ENCODE measurements at regions not wholly inside any gene's neighbourhood (a gene's known extent, or its start where the extent isn't known, plus 50 kb on each side); places are given as distances from the start of the nearest gene placed in this dataset.

DNA sequence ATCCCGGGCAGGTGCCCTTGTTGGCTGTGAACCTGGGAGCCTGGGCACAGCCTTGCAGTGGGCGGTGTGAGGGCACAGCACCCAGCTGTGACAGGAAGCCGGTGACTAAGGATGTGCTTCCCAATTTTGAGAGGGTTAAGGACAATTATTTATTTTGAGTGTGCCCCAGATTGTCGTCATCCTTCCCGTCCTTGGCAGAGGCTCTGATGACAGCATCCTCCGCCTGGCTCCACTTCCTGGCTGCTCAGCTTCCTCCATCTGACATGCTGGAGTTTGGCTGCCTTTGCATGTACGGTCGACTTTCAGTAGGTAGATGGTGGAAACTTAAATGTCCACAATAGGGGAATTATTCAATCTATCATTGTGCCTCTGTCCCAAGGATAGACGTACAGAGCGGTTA lies 282.4 kb upstream of the EEF2KMT start:
- no peak for DNase-seq (ENCODE audit: low read depth in 2 of 2)

DNA sequence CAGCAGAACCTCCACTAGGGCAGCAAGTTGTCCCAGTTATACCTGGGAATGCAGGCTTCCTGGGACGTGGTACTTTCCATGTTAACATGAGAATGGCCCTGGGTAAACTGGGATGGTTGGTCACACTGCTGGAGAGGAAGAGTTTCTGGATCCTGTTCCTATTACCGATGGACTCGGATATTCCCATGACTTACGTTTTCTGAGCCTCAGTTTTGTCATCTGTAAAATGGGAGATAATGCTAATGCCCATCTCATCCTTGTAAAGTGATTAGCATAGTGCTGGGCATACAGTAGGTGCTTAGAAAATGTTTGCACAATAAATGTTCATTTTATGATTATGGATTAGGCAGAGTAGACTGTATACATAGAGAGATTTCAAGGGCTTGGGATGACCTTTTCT lies 280.9 kb upstream of the EEF2KMT start:
- no peak for DNase-seq (ENCODE audit: low read depth in 2 of 2)

DNA sequence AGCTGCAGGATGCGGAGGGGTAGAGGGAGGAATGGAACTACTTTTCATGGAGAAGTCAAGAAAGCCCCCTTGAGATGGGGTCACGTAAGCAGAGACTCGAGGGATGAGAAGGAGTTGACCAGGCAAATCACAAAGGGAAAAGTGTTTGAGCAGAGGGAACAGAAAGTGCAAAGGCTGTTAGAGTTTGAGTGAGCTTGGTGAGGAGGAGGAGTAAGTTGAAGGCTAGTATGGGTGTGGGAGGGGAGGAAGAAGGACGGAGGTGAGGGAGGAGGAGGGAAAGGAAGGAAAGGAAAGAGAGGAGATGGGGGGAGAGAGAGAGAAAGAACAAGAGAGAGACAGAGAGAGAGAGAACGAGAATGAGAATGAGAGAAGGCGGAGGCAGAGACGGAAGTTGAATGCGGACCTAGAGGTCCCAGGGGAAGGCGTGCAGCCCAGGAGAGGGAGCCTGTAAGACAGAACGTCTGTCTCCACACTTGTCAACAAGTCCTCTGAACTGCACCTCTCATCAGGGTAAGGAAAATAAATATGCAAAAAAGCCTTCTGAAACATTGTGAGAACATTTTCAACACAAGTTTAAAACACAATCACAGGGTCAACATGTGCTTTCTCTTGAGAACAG lies 279.8 kb upstream of the EEF2KMT start:
- DNase-seq (ENCODE audit: low read depth in 2 of 2) = no peak

DNA sequence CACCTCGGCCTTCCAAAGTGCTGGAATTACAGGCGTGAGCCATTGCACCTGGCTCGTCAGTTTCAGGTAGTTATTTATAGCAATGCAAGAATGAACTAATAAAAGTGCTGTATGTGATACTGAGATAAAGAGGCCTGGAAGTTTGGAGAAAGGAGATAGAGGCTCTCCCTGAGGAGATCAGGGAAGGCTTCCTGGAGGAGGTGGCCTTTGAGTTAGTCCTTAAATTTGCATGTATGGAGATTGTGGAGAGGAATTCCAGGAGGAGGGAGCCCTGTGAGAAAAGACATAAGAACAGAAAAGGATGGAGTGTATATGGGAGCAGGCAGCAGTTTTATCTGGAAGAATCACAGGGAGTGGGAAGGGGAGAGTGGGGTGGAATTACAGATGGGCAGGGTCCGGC lies 276.6 kb upstream of the EEF2KMT start:
- no peak for DNase-seq (ENCODE audit: low read depth in 2 of 2)

DNA sequence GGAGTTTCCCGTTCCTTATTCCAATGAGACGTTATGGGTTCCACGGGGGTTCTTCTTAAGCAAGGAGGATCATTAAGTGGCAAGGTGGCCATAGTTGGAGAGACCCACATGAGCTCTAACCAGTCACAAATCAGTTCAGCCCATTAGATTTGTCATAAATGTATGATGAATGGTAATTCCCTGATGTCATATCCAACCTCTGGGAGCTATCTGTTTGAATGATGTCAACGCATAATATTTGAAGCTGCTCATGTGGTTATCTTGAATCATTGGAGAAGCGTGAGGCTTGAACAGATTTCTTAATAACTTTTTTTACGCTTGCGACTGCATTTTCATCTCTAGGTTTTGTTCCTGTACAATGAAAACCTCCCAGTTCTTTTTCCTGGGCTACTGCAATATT lies 270.4 kb upstream of the EEF2KMT start:
- DNase-seq (ENCODE audit: low read depth in 2 of 2) = no peak

DNA sequence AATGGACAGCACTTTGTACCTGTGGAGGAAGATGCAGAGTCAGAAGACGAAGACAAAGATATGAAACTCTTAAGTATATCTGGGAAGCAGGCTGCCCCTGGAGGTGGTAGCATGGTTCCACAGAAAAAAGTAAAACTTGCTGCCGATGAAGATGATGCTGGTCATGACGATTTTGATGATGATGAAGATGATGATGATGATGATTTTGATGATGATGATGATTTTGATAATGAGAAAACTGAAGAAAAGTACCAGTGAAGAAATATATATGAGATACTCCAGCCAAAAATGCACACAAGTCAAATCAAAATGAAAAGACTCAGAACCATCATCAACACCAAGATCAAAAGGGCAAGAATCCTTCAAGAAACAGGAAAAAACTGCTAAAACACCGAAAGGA lies 268.5 kb upstream of the EEF2KMT start:
- DNase-seq (ENCODE audit: low read depth in 2 of 2) = no peak

DNA sequence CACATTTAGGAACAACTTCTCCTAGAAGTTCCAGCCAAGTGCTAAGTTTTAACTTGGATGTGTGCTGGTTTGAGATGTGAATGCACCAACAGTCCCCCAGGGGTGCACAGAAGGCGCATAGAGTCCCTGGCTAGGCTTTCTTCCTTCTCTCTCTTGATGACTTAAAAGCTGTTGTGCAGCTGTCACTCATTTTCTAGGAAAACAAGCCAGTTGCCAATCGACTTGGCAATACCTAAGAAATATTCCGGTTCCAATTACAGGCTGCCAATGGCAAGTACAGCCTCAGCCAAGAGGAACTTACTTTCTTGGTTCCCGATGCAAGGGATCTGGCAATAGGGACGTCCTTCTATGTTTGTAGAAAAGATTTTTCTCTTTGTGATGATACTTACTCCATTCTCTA lies 266.6 kb upstream of the EEF2KMT start:
- no peak for DNase-seq (ENCODE audit: low read depth in 2 of 2)

DNA sequence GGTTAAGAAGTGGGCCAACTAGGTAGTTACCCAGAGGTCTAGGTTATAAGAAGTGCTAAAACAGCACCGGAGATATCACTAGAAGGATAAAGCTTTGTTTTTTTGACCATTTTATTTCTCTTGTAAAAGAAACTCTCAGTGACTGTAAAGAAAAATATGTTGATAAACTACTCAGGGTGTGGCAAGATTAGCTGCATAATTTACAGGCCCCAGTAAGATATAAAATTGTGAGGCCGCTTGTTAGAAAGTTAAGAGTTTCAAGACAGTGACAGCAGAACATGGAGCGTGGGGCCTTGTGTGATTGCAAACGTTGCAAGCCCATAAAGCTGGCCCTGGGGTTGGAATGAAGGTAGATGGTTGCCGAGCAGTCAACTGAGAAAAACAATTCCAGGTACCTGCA lies 263.7 kb upstream of the EEF2KMT start:
- DNase-seq (ENCODE audit: low read depth in 2 of 2) = no peak

DNA sequence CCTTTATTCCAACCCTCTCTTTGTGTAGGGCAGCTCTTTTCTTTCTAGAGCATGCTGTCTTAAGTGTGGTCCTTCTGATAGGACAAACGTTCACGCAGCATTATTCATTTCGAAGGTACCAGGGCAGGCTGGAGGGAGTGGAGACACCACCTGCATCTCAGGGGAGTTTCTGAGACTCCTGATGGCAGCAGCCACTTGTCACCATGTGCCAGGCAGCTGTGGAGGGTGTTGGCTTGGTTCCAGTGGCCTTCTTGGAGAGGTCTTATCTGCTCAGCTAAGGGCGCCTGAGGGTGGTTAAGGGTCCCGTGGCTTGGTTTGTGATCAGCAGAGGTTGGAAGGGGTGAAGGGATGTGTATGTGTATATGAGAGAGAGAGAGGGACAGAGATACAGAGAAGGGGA lies 257.1 kb upstream of the EEF2KMT start:
- no peak for DNase-seq (ENCODE audit: low read depth in 2 of 2)

DNA sequence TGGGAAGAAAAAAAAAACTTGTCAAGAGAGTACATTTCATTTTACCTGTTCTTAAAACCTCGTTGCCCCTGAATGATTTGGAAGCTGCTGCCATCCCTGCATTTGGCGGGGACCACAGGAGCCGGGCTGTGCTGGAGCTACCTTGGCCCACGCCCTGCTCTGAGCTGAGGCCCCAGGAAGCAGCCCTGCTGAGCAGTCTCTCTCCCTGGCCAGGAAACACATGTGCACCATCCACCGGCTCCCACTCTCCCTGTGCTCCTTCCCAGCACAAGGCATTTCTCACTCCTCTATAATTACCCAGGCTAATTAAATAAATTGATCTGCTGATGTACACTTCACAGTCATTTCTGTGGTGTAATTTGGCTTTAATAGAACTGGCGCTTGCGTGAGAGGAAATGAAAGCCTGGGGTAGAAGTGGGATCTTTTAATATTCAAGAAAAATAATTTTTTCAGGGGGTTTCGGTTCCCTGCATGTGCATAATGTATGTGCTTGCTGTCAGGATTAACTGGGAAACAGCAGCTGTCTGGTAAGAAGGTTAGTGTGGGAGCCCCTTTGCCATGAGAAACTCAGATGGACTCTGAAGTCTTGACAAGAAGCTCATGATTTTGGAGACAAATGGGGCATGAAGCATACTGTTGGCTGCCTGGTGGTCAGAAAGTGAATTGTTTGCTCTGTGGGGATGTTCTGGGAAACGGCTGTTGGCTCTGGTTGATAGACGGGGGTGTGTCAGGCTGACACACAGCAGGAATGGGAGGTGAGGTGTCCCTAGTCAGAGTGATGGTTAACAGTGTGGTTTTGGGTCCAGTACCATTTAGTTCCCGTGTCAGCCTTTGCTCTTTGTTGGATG lies 252.3 kb upstream of the EEF2KMT start:
- no peak for DNase-seq (ENCODE audit: low read depth in 2 of 2)

DNA sequence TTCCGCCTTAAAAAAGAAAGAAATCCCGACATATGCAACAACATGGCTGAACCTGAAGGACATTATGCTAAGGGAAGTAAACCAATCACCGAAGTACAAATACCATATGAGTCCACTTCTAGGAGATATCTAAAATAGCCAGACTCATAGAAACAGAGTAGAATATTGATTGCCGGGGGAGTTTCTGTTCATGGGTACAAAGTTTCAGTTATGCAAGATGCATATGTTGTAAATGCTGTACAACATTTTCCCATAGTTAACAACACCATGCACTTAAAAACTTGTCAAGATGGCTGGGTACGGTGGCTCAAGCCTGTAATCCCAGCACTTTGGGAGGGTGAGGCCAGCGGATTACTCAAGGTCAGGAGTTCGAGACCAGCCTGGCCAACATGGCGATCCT lies 251.5 kb upstream of the EEF2KMT start:
- no peak for DNase-seq (ENCODE audit: low read depth in 2 of 2)

DNA sequence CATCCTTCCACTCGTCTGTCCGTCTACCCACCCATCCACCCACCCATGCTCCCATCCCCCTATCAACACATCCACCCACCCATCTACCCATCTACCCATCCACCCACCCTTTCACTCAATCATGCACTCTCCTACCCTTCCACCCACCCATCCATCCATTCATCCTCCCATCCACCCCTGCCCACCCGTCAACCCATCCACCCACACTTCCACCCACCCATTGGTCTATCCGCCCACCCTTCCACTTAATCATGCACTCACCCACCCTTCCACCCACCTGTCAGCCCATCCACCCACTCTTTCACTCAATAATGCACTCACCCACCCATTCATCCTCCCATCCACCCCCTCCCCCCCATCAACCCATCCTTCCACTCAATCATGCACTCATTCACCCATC lies 250.0 kb upstream of the EEF2KMT start:
- no peak for DNase-seq (ENCODE audit: low read depth in 2 of 2)

DNA sequence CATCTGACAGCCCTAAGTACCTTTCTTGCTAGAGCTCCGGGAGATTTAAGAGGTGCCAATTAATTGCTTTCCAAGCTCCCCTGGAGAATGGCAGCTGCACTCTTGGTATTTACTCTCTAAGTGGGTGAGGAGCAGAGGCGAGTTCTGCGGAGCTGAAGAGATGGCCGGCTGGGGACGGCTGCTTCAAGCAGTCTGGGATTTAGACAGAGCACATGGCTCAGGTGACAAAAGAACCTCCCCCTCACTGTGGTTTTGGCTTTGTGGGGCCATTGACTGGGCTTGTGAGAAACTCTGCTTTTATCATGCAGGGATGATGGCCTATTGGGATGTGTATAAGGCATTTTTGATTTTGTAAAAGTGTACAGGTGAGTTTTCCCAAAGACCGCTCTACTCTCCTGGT lies 239.3 kb upstream of the EEF2KMT start:
- no peak for DNase-seq (ENCODE audit: low read depth in 2 of 2)

DNA sequence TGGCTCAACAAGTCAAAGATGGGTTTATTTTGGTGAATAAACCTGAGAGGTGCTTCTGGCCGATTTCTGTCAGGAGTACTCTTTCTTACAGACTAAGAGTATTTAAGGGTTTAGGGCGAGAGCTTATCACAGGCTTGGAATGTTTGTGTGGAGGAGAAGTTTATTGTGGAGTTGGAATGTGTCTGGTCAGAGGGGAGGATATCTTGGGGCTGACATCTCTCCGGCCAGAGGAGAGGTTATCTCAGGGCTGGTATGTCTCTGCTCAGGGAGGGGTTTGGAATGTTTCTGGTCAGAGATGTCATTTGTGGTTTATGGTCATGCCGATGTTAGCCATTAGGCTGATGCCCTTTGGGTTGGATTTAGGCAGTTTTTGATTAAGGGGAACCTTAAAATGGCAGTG lies 236.4 kb upstream of the EEF2KMT start:
- DNase-seq (ENCODE audit: low read depth in 2 of 2) = no peak

DNA sequence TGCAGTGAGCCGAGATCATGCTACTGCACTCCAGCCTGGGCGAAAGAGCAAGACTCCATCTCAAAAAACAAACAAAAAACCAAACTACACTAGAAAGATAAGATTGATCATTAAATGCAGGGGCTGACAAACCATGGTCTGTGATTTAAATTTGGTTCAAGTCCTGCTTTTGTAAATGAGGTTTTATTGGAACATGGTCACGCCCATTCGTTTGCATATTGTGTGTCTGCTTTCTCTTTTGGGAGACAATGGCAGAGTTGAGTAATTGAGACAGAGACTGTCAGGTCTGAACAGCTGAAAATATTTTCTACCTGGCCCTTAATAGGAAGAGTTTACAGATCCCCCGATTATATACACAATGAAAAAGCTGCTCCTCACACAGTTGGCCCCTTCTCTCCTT lies 235.5 kb upstream of the EEF2KMT start:
- DNase-seq (ENCODE audit: low read depth in 2 of 2) = no peak

DNA sequence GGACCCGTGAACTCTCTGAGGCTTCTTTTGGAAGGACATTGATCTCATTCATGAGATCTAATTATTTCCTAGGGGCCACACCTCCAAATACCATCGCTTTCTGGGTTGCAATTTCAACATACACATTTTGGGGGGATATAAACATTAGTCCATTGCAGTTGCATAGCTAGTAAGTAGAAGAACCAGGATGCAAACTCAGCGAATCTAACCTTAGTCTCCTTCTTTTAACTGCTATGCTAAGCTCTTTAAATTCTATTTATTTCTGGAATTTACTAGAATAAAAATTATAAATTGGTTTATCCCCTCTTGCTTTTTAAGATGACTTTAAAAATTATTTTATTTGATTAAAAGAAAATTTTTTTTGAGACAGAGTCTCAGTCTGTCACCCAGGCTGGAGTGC lies 232.5 kb upstream of the EEF2KMT start:
- DNase-seq (ENCODE audit: low read depth in 2 of 2) = no peak

DNA sequence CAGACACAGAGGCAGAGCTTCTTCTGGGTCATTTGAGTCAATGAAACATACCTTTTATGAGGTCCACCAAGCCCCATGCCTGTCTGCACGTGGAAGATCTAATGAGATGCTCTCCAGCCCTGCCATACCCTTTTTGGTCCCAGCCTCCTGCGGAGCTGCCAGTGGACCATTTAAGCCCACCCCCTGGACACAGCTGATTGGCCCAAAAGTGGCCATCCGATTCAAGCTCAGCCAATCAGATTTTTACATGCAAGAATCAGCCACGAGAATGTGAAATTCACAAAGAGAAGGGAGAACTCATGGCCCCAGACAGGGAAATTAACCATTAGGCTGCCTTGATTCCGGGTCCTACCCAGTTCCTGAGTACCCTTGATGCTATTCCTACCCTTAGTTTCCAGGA lies 231.0 kb upstream of the EEF2KMT start:
- DNase-seq (ENCODE audit: low read depth in 2 of 2) = no peak

DNA sequence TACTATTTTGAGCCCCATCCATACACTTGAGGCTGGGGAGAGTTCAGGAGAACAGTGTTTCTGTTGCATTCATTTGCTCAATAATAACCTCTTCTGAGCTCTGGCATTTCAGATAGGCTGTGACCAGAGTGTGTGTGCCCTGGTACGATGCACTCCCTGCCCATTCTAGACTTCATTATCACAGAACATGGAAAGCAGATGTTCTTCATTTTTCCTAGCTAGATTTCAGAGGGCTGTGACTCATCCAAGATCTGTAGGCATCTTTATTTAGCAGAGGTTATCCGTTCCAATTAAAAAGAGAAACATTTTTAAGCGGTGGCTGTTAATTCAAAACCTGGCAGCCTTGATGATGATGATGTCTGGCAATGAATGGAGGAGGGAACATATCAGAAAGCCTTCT lies 228.8 kb upstream of the EEF2KMT start:
- DNase-seq (ENCODE audit: low read depth in 2 of 2) = no peak

DNA sequence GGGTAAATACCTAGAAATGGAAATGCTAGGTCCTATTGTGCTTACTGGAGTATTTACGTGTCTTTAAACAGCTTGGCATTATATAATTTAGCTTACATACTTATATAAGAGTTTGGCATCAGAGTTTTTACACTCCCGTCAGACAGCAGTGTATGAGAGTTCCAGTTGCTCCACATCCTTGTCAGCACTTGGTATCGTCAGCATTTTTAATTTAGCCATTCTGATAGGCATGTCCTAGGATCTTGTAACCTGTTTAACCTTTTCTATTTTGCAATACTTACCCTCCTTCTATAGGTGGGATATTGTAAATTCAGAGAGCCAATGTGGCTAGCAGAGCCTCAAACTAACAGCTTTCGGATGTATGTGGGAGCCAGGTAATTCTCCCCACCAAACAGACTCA lies 228.3 kb upstream of the EEF2KMT start:
- DNase-seq (ENCODE audit: low read depth in 2 of 2) = no peak

DNA sequence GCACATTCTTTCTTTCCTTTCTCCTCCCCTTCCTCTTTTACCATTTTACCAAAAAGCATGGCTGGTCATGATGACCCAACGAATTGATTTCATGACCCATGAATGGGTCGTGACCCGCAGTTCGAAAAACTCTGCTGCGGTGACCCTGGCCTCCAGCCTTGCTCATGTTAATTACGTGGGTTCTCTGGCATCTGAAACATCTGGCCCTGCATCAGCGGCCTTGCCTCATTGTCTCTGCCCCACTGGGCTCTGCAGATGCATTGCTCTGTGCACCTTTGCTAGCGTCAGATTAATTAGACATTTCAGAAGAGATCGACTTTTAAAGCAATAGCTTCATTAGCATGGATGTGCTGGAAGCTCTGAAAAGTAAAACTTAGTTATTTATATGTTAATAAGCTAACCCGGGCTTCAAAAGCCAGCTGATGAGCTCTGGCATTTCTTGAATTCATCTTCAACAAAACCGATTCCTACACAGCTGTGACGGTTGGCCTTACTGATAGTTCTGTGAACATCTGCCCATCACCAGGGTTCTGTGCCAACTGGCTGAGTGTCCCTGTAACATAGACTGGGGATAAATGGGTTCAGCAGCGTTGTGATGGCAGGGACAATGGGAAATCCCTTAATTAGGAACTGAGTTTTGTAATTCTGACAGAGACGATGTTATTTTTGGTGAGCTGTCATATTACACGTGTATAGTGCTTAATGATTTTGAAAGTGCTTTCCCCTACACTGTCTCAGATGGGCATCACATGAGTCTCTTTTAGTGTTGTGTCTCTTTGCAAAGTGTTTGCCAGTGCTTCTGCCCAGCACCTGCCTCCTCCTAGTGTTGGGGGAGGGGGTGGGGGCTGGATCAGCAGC lies 225.9 kb upstream of the EEF2KMT start:
- no peak for DNase-seq (ENCODE audit: low read depth in 2 of 2)

DNA sequence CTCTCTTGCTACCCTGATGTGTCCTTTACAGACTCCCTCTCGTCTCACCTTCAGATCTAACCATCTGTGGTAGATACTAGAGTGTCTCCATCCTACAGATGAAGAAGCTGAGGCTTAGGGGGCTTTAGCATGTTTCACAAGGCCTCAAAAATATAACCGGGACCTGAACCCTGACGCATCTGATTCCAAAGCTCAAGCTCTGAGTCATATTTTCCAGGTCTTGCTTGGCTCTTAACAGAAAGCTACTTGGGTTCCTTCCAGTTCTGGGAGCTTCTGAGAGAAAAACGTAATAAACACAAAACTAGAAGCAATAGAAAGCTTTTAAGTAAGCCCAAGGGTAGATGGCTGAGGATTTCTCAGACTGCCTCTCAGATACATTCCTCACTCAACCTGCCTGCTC lies 224.3 kb upstream of the EEF2KMT start:
- DNase-seq (ENCODE audit: low read depth in 2 of 2) = no peak

DNA sequence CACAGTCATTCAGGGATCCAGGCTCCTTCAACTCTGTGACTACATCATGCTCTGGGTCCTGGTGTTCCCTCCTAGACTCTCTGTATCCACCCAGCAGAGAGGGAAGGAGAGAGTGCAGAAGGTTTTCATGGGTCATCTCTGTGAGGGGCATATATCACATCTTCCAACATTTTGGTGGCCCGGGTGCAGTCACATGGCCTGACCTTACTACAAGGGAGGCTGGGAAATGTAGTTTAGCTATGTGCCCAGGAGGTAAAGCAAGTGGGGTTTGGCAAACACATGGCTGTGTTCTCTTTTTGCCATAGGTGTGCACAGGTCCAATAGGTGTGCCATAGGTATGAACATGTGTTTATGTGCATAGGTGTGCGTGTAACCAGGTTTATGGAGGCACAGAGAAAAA lies 222.2 kb upstream of the EEF2KMT start:
- no peak for DNase-seq (ENCODE audit: low read depth in 2 of 2)

DNA sequence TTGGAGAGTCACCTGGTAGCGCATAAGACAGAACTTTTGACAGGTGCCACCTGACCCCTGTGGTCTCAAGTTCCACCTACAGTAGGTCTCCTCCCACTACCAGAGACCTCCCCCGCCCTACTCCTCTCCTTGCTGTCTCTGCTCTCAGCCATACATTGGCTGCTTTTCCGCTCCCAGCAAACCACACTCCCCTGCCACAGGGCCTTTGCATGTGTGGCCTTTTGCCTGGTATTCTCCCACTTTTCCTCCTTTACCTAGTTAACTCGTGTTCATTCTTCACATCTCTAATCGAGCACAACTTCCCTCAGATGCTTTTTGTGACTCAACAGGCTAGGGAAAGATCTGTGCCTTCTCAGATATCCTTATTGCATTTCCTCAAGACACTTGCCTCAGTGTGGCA lies 218.3 kb upstream of the EEF2KMT start:
- no peak for DNase-seq (ENCODE audit: low read depth in 2 of 2)
